ENCODE measurements at regions not wholly inside any gene's neighbourhood (a gene's known extent, or its start where the extent isn't known, plus 50 kb on each side); places are given as distances from the start of the nearest gene placed in this dataset.
"Not testable (repeated sequence)": the region's sequence is repeated elsewhere in the genome, so short reads cannot be mapped to it uniquely, and the experiment has no call there.

DNA sequence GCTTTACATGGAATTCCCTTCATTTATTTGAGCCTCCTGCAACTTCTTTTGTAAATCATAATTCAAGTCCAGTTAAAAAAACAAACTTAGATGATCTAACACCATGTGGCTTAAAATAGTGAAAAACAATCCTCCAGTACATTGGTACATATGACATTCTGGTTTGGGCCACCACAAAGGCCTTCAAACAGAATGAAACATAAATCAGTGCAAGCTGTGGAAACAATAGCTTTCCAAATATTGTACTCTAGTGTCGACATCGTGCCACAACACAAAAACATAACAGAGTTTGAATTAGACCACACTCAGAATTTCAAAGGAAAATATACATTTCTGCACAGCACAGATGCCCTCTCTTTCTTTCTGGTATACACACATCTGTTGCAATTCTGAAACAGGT lies 751.3 kb downstream of the SLC6A15 start:
- 63 to 84% (median 69%) methylated on average over 2 of the region's 2 CpGs for WGBS, 5 donors
- H3K4me1 ChIP-seq, result no peaks in the 10 kb centered on the region
- TF ChIP-seq POLR2A (IDR thresholded peaks at IDR 0.05) (no peak), POLR2AphosphoS5 (IDR thresholded peaks at IDR 0.05) (no peak)
- TF ChIP-seq, protein P1, sequence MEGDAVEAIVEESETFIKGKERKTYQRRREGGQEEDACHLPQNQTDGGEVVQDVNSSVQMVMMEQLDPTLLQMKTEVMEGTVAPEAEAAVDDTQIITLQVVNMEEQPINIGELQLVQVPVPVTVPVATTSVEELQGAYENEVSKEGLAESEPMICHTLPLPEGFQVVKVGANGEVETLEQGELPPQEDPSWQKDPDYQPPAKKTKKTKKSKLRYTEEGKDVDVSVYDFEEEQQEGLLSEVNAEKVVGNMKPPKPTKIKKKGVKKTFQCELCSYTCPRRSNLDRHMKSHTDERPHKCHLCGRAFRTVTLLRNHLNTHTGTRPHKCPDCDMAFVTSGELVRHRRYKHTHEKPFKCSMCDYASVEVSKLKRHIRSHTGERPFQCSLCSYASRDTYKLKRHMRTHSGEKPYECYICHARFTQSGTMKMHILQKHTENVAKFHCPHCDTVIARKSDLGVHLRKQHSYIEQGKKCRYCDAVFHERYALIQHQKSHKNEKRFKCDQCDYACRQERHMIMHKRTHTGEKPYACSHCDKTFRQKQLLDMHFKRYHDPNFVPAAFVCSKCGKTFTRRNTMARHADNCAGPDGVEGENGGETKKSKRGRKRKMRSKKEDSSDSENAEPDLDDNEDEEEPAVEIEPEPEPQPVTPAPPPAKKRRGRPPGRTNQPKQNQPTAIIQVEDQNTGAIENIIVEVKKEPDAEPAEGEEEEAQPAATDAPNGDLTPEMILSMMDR (IDR thresholded peaks at IDR 0.05 in 8 of 11, conservative IDR thresholded peaks at IDR 0.05 in 3 of 11), result no peak
- intact Hi-C loops (cut with DNase I; ENCODE audit: low total_unique reads), result no loop called here
- H3K4me3 ChIP-seq, result no peak overlapping the region
- DNase-seq, result no peak
- no peak overlapping the region for H3K27ac ChIP-seq
- no peaks in the 10 kb centered on the region for H3K36me3 ChIP-seq
- H3K27me3 ChIP-seq (replicated peaks in 1 of 7), result no peaks in the 10 kb centered on the region
- peaks cover 0 to 3% (median 0%) of the 10 kb centered on the region in 8 donors for H3K9me3 ChIP-seq

DNA sequence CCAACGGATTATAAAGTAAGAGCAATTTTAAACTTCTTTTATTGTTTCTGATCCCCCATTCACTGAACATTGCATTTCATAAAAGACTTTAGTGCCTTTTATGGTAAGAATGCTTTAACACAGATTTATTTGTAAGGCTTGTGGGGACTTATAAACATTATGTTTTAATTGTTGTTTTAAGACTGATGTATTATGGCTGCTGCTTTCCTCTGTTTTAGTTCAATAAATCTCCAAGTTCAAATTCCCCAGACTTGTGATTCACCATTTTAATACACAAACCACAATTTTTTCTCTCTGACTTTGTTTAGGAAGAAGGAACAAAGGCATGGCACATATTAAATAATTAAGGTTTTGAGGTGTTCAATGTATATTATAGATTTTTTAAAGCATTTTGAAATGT lies 753.3 kb downstream of the SLC6A15 start:
- H3K27me3 ChIP-seq (replicated peaks in 1 of 7), result no peaks in the 10 kb centered on the region
- intact Hi-C loops (cut with DNase I; ENCODE audit: low total_unique reads), result no loop called here
- H3K36me3 ChIP-seq, result no peaks in the 10 kb centered on the region
- 83 to 94% (median 93%) methylated on average over 1 of the region's 1 CpG for WGBS, 5 donors
- no peak for DNase-seq
- no peak overlapping the region for H3K4me3 ChIP-seq
- TF ChIP-seq, protein P1 (IDR thresholded peaks at IDR 0.05 in 8 of 11, conservative IDR thresholded peaks at IDR 0.05 in 3 of 11), result no peak
- no peak for TF ChIP-seq POLR2AphosphoS5 (IDR thresholded peaks at IDR 0.05)
- TF ChIP-seq POLR2A (IDR thresholded peaks at IDR 0.05), result no peak
- H3K9me3 ChIP-seq, result peaks cover 0 to 9% (median 1%) of the 10 kb centered on the region in 8 donors
- H3K27ac ChIP-seq, result no peak overlapping the region
- no peaks in the 10 kb centered on the region for H3K4me1 ChIP-seq

DNA sequence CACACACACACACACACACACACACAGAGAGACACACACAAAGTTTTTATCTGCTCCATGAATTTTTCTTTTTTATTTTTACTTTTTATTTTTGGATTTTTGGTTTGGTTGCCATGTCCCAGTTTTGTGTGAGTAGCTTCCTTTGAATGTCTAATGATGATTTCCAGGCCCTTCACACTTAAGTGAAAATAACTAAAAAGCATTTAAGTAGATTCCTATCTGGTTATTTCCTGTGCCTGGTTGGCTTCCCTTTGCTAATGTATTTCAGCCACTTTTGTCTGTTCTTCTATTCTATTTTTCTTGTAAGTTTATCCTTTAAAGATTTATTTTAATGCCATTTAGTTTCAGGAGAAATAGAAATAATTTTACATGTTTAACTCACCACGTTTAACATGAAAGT lies 755.4 kb downstream of the SLC6A15 start:
- DNase-seq, result no peak
- 49 to 73% (median 69%) methylated on average over 1 of the region's 1 CpG for WGBS, 5 donors
- Histone ChIP-seq H3K36me3 (no peaks in the 10 kb centered on the region), H3K27me3 (replicated peaks in 1 of 7) (no peaks in the 10 kb centered on the region), H3K27ac (no peak overlapping the region), H3K4me1 (no peaks in the 10 kb centered on the region), H3K4me3 (no peak overlapping the region), H3K9me3 (peaks cover 0 to 18% (median 2%) of the 10 kb centered on the region in 8 donors)
- TF ChIP-seq, protein P1 (IDR thresholded peaks at IDR 0.05 in 8 of 11, conservative IDR thresholded peaks at IDR 0.05 in 3 of 11), result no peak
- TF ChIP-seq POLR2A (IDR thresholded peaks at IDR 0.05), result no peak
- no peak for TF ChIP-seq POLR2AphosphoS5 (IDR thresholded peaks at IDR 0.05)
- intact Hi-C loops (cut with DNase I; ENCODE audit: low total_unique reads), result no loop called here

DNA sequence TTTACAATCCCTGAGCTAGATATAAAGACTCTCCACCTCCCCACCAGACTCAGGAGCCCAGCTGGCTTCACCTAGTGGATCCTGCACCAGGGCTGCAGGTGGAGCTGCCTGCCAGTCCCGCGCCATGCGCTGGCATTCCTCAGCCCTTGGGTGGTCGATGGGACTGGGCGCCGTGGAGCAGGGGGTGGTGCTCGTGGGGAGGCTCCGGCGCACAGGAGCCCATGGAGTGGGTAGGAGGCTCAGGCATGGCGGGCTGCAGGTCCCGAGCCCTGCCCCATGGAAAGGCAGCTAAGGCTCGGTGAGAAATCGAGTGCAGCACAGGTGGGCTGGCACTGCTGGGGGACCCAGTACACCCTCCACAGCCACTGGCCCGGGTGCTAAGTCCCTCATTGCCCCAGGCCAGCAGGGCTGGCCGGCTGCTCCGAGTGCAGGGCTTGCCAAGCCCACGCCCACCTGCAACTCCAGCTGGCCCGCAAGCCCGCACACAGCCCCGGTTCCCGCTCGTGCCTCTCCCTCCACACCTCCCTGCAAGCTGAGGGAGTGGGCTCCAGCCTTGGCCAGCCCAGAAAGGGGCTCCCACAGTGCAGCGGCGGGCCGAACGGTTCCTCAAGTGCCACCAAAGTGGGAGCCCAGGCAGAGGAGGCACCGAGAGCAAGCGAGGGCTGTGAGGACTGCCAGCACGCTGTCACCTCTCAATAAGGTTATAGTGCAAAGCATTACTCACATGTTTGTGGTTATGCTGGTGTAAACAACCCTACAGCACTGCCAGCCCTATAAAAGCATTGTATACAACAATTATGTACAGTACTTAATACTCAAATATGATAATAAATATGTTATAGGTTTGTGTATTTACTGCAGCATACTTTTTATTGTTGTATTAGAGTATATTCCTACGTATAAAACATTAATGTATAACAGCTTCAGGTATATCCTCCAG lies 757.3 kb downstream of the SLC6A15 start:
- H3K4me1 ChIP-seq; intact Hi-C loops (cut with DNase I; ENCODE audit: low total_unique reads); H3K4me3 ChIP-seq; DNase-seq; H3K36me3 ChIP-seq; H3K27ac ChIP-seq; H3K27me3 ChIP-seq (replicated peaks in 1 of 7): not testable (repeated sequence)
- peaks cover 0 to 18% (median 2%) of the 10 kb centered on the region in 8 donors for H3K9me3 ChIP-seq
- 87 to 94% (median 94%) methylated on average over 18 to 30 of the region's 30 CpGs for WGBS, 5 donors

DNA sequence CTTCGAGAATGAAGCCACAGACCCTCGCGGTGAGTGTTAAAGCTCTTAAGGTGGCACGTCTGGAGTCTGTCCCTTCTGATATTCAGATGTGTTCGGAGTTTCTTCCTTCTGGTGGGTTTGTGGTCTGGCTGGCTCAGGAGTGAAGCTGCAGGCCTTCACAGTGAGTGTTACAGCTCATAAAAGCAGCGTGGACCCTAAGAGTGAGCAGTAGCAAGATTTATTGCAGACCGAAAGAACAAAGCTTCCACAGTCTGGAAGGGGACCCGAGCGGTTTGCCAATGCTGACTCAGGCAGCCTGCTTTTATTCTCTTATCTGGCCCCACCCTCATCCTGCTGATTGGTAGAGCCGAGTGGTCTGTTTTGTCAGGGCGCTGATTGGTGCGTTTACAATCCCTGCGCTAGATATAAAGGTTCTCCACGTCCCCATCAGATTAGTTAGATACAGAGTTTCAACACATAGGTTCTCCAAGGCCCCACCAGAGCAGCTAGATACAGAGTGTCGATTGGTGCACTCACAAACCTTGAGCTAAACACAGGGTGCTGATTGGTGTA lies 758.1 kb downstream of the SLC6A15 start:
- H3K36me3 ChIP-seq; H3K4me1 ChIP-seq; H3K27me3 ChIP-seq (replicated peaks in 1 of 7); intact Hi-C loops (cut with DNase I; ENCODE audit: low total_unique reads); H3K27ac ChIP-seq; H3K4me3 ChIP-seq; DNase-seq: not testable (repeated sequence)
- 84 to 90% (median 87%) methylated on average over 15 of the region's 15 CpGs for WGBS, 5 donors
- H3K9me3 ChIP-seq, result peaks cover 0 to 20% (median 2%) of the 10 kb centered on the region in 8 donors

Measured in spleen (tissue), 11 donors.